IMR-90 (cell line): ENCODE measurements at regions not wholly inside any gene's neighbourhood (a gene's known extent, or its start where the extent isn't known, plus 50 kb on each side); places are given as distances from the start of the nearest gene placed in this dataset.

ENCODE experiments used
- ATAC-seq: fragments of 200-7000 bp; cut with Tn5 transposase; 2 replicates; pipeline ENCODE4 v1.9.1; 2020; ENCODE audit warnings: low read depth, mild to moderate bottlenecking, moderate library complexity
- BruUV-seq: library from RNA; stranded (reverse); fragments of 400-500 nt; replicated peaks from 2 replicates; lab custom pipeline; 2021; lab: Mats Ljungman, UMichigan
- CTCF ChIA-PET: fragments of 300-600 bp; formaldehyde crosslinking; extraction: SDS; loops from one replicate; lab custom pipeline; 2021; ENCODE audit warnings: antibody characterized with exemption; lab: Yijun Ruan, JAX
- POLR2A ChIA-PET: fragments of 300-600 bp; sonication (Branson Sonifier 250); formaldehyde crosslinking; loops from one replicate; lab custom pipeline; 2022; ENCODE audit warnings: antibody characterized with exemption; ENCODE audit not compliant: unreplicated experiment; lab: Charles Lee
- DNase-seq: peaks from one replicate; pipeline ENCODE4 v3.0.0; 2013
- H2AFZ ChIP-seq: replicated peaks from 2 replicates; pipeline ENCODE3; 2013; ENCODE audit warnings: low read length, mild to moderate bottlenecking; ENCODE audit not compliant: poor library complexity
- H2AK5ac ChIP-seq: 2 replicates; pipeline ENCODE4 v1.6.1; 2013; ENCODE audit warnings: low read depth, low read length, inconsistent platforms
- H2AK9ac ChIP-seq: replicated peaks from 2 replicates; pipeline ENCODE3; 2013; ENCODE audit warnings: mild to moderate bottlenecking, low read depth, low read length, moderate library complexity; ENCODE audit not compliant: poor library complexity
- H2BK120ac ChIP-seq: 2 replicates; pipeline ENCODE4 v1.6.1; 2013; ENCODE audit warnings: low read depth, low read length, inconsistent platforms
- H2BK15ac ChIP-seq: 3 replicates; pipeline ENCODE4 v1.6.1; 2013; ENCODE audit warnings: low read depth, low read length, inconsistent platforms
- H2BK20ac ChIP-seq: 2 replicates; pipeline ENCODE4 v1.6.1; 2013; ENCODE audit warnings: low read depth, mild to moderate bottlenecking, inconsistent platforms, low read length, moderate library complexity
- H2BK5ac ChIP-seq: 2 replicates; pipeline ENCODE4 v1.6.1; 2013; ENCODE audit warnings: mild to moderate bottlenecking, low read depth, low read length, inconsistent platforms; ENCODE audit not compliant: poor library complexity, severe bottlenecking
- H3K14ac ChIP-seq: replicated peaks from 2 replicates; pipeline ENCODE4 v1.6.1; 2013; ENCODE audit warnings: low read depth, low read length, inconsistent platforms
- H3K18ac ChIP-seq: 2 replicates; pipeline ENCODE4 v1.6.1; 2013; ENCODE audit warnings: low read depth, low read length, control low read depth
- H3K23ac ChIP-seq: 2 replicates; pipeline ENCODE4 v1.6.1; 2013; ENCODE audit warnings: low read depth, low read length, inconsistent platforms
- H3K27ac ChIP-seq: 2 replicates; pipeline ENCODE4 v1.5.1; 2013; ENCODE audit warnings: mild to moderate bottlenecking, control low read depth, low read length; ENCODE audit not compliant: insufficient read depth
- H3K27me3 ChIP-seq: 2 replicates; pipeline ENCODE4 v1.6.1; 2013; ENCODE audit warnings: low read length; ENCODE audit not compliant: control insufficient read depth, insufficient read depth
- H3K36me3 ChIP-seq: 2 replicates; pipeline ENCODE4 v1.6.1; 2013; ENCODE audit warnings: low read length, mixed read lengths; ENCODE audit not compliant: control insufficient read depth, insufficient read depth
- H3K4ac ChIP-seq: 2 replicates; pipeline ENCODE4 v1.6.1; 2013; ENCODE audit warnings: low read depth, low read length, inconsistent platforms
- H3K4me1 ChIP-seq: 2 replicates; pipeline ENCODE4 v1.6.1; 2013; ENCODE audit warnings: low read length, mixed read lengths; ENCODE audit not compliant: control insufficient read depth, insufficient read depth
- H3K4me2 ChIP-seq: 2 replicates; pipeline ENCODE4 v1.6.1; 2013; ENCODE audit warnings: low read depth, mild to moderate bottlenecking, control low read depth, low read length, moderate library complexity
- H3K4me3 ChIP-seq: 2 replicates; pipeline ENCODE4 v1.5.1; 2013; ENCODE audit warnings: low read depth, mild to moderate bottlenecking, control low read depth, low read length, moderate library complexity; ENCODE audit not compliant: insufficient read depth
- H3K56ac ChIP-seq: 2 replicates; pipeline ENCODE4 v1.6.1; 2013; ENCODE audit warnings: low read length, inconsistent platforms; ENCODE audit not compliant: insufficient read depth; ENCODE audit errors: extremely low read depth
- H3K79me1 ChIP-seq, 2 experiments: 2 replicates each; pipeline ENCODE4 v1.6.1; 2013; ENCODE audit warnings: low read length in 2 of 2, inconsistent platforms in 1 of 2, low read depth in 1 of 2
- H3K9ac ChIP-seq: 2 replicates; pipeline ENCODE4 v1.6.1; 2013; ENCODE audit warnings: low read depth, low read length, control low read depth
- H3K9me1 ChIP-seq: 2 replicates; pipeline ENCODE4 v1.6.1; 2013; ENCODE audit warnings: low read length, inconsistent platforms; ENCODE audit not compliant: insufficient read depth
- H3K9me3 ChIP-seq: 2 replicates; pipeline ENCODE4 v1.6.1; 2013; ENCODE audit warnings: low read length; ENCODE audit not compliant: control insufficient read depth, insufficient read depth
- H4K20me1 ChIP-seq: 2 replicates; pipeline ENCODE4 v1.6.1; 2013; ENCODE audit warnings: low read length, inconsistent platforms; ENCODE audit not compliant: insufficient read depth
- H4K5ac ChIP-seq: 2 replicates; pipeline ENCODE4 v1.6.1; 2013; ENCODE audit warnings: mild to moderate bottlenecking, low read depth, low read length, control low read depth
- H4K8ac ChIP-seq, 2 experiments: 2 replicates each; pipeline ENCODE4 v1.6.1; 2013; ENCODE audit warnings: low read depth in 2 of 2, low read length in 2 of 2, control low read depth in 1 of 2, inconsistent platforms in 1 of 2
- H4K91ac ChIP-seq: 2 replicates; pipeline ENCODE4 v1.6.1; 2013; ENCODE audit warnings: low read depth, low read length, inconsistent platforms; ENCODE audit not compliant: insufficient read depth
- BHLHE40 ChIP-seq: fragments of 150-350 bp; IDR thresholded peaks from 2 replicates; pipeline ENCODE4 v1.6.1; 2016; ENCODE audit warnings: mild to moderate bottlenecking, low read depth, low read length
- CEBPB ChIP-seq: IDR thresholded peaks from 2 replicates; pipeline ENCODE4 v1.6.1; 2012; ENCODE audit warnings: low read depth, low read length, improper control_type of control experiment
- CHD1 ChIP-seq: IDR thresholded peaks from 2 replicates; pipeline ENCODE4 v1.6.1; 2012; ENCODE audit warnings: low read depth, low read length, improper control_type of control experiment
- ELK1 ChIP-seq: fragments of 150-350 bp; IDR thresholded peaks from 2 replicates; pipeline ENCODE4 v1.6.1; 2016; ENCODE audit warnings: low read depth, mild to moderate bottlenecking, low read length, moderate library complexity, borderline replicate concordance
- FOS ChIP-seq: fragments of 150-350 bp; IDR thresholded peaks from 2 replicates; pipeline ENCODE4 v1.6.1; 2016; ENCODE audit warnings: low read depth, low read length
- MAFK ChIP-seq: IDR thresholded peaks from 2 replicates; pipeline ENCODE4 v1.6.1; 2012; ENCODE audit warnings: low read depth, low read length, improper control_type of control experiment
- MAZ ChIP-seq: IDR thresholded peaks from 2 replicates; pipeline ENCODE4 v1.6.1; 2012; ENCODE audit warnings: low read depth, mild to moderate bottlenecking, low read length, improper control_type of control experiment, moderate library complexity, borderline replicate concordance
- MXI1 ChIP-seq: IDR thresholded peaks from 2 replicates; pipeline ENCODE4 v1.6.1; 2012; ENCODE audit warnings: low read depth, mild to moderate bottlenecking, low read length, moderate library complexity, borderline replicate concordance
- NFE2L2 ChIP-seq: fragments of 150-350 bp; IDR thresholded peaks from 2 replicates; pipeline ENCODE4 v1.6.1; 2016; ENCODE audit warnings: low read depth, mild to moderate bottlenecking, low read length
- POLR2A ChIP-seq: IDR thresholded peaks from 2 replicates; pipeline ENCODE4 v1.6.1; 2012; ENCODE audit warnings: mild to moderate bottlenecking, low read depth, low read length
- RAD21 ChIP-seq: IDR thresholded peaks from 2 replicates; pipeline ENCODE4 v1.6.1; 2012; ENCODE audit warnings: low read length, improper control_type of control experiment
- RCOR1 ChIP-seq: IDR thresholded peaks from 2 replicates; pipeline ENCODE4 v1.6.1; 2012; ENCODE audit warnings: mild to moderate bottlenecking, low read length, improper control_type of control experiment; ENCODE audit not compliant: insufficient replicate concordance
- RFX5 ChIP-seq: IDR thresholded peaks from 2 replicates; pipeline ENCODE4 v1.8.0; 2012; ENCODE audit warnings: low read depth, mild to moderate bottlenecking, low read length, moderate library complexity
- SMC3 ChIP-seq: fragments of 150-350 bp; IDR thresholded peaks from 2 replicates; pipeline ENCODE4 v1.6.1; 2016; ENCODE audit warnings: low read depth, mild to moderate bottlenecking, antibody characterized with exemption, low read length, moderate library complexity
- USF2 ChIP-seq: fragments of 150-350 bp; IDR thresholded peaks from 2 replicates; pipeline ENCODE4 v1.6.1; 2017; ENCODE audit warnings: mild to moderate bottlenecking, antibody characterized with exemption, low read length, low read depth
- dilution Hi-C: fragments of 300-500 bp; cut with HindIII; formaldehyde crosslinking; loops from one replicate; pipeline ENCODE4 v1.14.3; 2018; ENCODE audit warnings: low sequenced_read_pairs; ENCODE audit not compliant: unreplicated experiment
- in situ Hi-C: fragments of 300-500 bp; cut with MboI; formaldehyde crosslinking; loops from 3 replicates; pipeline ENCODE4 v1.14.3; 2019; ENCODE audit warnings: low sequenced_read_pairs, inconsistent platforms, mixed read lengths
- intact Hi-C: fragments of 100-400 bp; cut with micrococcal nuclease; formaldehyde crosslinking; loops from 2 replicates; pipeline ENCODE4 v1.10.0; 2022
- TF ChIP-seq, protein P1 (sequence below): conservative IDR thresholded peaks from 2 replicates; pipeline ENCODE4 v1.5.1; 2012; ENCODE audit warnings: mild to moderate bottlenecking, low read depth, low read length, improper control_type of control experiment

- H2BK20ac ChIP-seq = no peak overlapping the region
- H3K36me3 ChIP-seq = no peaks in the 10 kb centered on the region
- no peak overlapping the region for H3K4ac ChIP-seq
- H2AK9ac ChIP-seq = no peak overlapping the region
- no peak overlapping the region for H2BK120ac ChIP-seq
- no TSS peak for BruUV-seq
- in situ Hi-C loops = no loop called here
- no peak overlapping the region for H3K18ac ChIP-seq
- H3K4me2 ChIP-seq = no peak overlapping the region
- ChIA-PET CTCF (no interaction called here), POLR2A (no interaction called here)
- TF ChIP-seq RFX5 (no peak), MAFK (no peak), FOS (no peak), CEBPB (no peak), NFE2L2 (no peak), CHD1 (no peak), ELK1 (no peak), BHLHE40 (no peak), MAZ (no peak), RAD21 (peak; percentile 56), SMC3 (peak; percentile 65), POLR2A (no peak), RCOR1 (no peak), USF2 (no peak), MXI1 (no peak)
- TF ChIP-seq, protein P1, sequence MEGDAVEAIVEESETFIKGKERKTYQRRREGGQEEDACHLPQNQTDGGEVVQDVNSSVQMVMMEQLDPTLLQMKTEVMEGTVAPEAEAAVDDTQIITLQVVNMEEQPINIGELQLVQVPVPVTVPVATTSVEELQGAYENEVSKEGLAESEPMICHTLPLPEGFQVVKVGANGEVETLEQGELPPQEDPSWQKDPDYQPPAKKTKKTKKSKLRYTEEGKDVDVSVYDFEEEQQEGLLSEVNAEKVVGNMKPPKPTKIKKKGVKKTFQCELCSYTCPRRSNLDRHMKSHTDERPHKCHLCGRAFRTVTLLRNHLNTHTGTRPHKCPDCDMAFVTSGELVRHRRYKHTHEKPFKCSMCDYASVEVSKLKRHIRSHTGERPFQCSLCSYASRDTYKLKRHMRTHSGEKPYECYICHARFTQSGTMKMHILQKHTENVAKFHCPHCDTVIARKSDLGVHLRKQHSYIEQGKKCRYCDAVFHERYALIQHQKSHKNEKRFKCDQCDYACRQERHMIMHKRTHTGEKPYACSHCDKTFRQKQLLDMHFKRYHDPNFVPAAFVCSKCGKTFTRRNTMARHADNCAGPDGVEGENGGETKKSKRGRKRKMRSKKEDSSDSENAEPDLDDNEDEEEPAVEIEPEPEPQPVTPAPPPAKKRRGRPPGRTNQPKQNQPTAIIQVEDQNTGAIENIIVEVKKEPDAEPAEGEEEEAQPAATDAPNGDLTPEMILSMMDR = peak; percentile 55
- no peak overlapping the region for H3K23ac ChIP-seq
- H3K4me3 ChIP-seq = no peak overlapping the region
- no peak overlapping the region for H3K27ac ChIP-seq
- no peak overlapping the region for H2BK5ac ChIP-seq
- no peaks in the 10 kb centered on the region for H3K9me3 ChIP-seq
- H3K79me1 ChIP-seq = no peaks in the 10 kb centered on the region
- H4K91ac ChIP-seq = no peak overlapping the region
- dilution Hi-C loops = no loop called here
- ATAC-seq = no peak
- H3K9ac ChIP-seq = no peak overlapping the region
- H3K4me1 ChIP-seq = no peaks in the 10 kb centered on the region
- H2BK15ac ChIP-seq = no peak overlapping the region
- DNase-seq = peak; percentile 24
- no peak overlapping the region for H3K14ac ChIP-seq
- H4K20me1 ChIP-seq = no peaks in the 10 kb centered on the region
- intact Hi-C loops = loop anchor here (1.0 to 10.0 kb wide), 5 partner anchors 225 to 1334 kb away; partner anchors contain the start of gene TENT5A
- H4K8ac ChIP-seq = no peak overlapping the region
- no peak overlapping the region for H3K56ac ChIP-seq
- no peak overlapping the region for H2AFZ ChIP-seq
- no peaks in the 10 kb centered on the region for H3K9me1 ChIP-seq
- no peak overlapping the region for H4K5ac ChIP-seq
- no peaks in the 10 kb centered on the region for H3K27me3 ChIP-seq
- no peak overlapping the region for H2AK5ac ChIP-seq
Measured at GRCh38 chr6:81465859-81466258, 286.6 kb downstream of the TENT5A start.
